ENCODE measurements at regions not wholly inside any gene's neighbourhood (a gene's known extent, or its start where the extent isn't known, plus 50 kb on each side); places are given as distances from the start of the nearest gene placed in this dataset.

GRCh38 chr18:66083078-66083477, 332.3 kb downstream of the CDH7 start:
- CTCF ChIA-PET, result no interaction called here
- no peaks in the 10 kb centered on the region for H3K4me1 Mint-ChIP-seq

GRCh38 chr18:66078925-66079800, 328.4 kb downstream of the CDH7 start:
- ChIA-PET POLR2A (no interaction called here), CTCF (no interaction called here)
- no peaks in the 10 kb centered on the region for H3K27me3 ChIP-seq (ENCODE audit: insufficient read depth, low read length, poor library complexity, severe bottlenecking)
- no peaks in the 10 kb centered on the region for H3K36me3 Mint-ChIP-seq
- H3K9me3 Mint-ChIP-seq, result peaks cover 5 to 26% (median 8%) of the 10 kb centered on the region in 5 donors
- H3K27ac ChIP-seq (ENCODE audit: low read depth, low read length), result no peak overlapping the region
- no peaks in the 10 kb centered on the region for H3K27me3 Mint-ChIP-seq
- no peak for DNase-seq
- no peak overlapping the region for H3K4me3 ChIP-seq (ENCODE audit: low read length)
- H3K4me3 Mint-ChIP-seq, result no peak overlapping the region
- H3K27ac Mint-ChIP-seq, result no peak overlapping the region
- H3K4me1 Mint-ChIP-seq, result no peaks in the 10 kb centered on the region
- H3K4me1 ChIP-seq (ENCODE audit: insufficient read depth, low read length), result no peaks in the 10 kb centered on the region
- H3K36me3 ChIP-seq (ENCODE audit: insufficient read depth, low read length), result no peaks in the 10 kb centered on the region
- no peaks in the 10 kb centered on the region for H3K9me3 ChIP-seq (ENCODE audit: low read length)

More at GRCh38 chr18:66083078-66083477, 332.3 kb downstream of the CDH7 start:
- H3K27me3 Mint-ChIP-seq, result no peaks in the 10 kb centered on the region
- H3K4me3 ChIP-seq (ENCODE audit: low read length), result no peak overlapping the region
- H3K36me3 ChIP-seq (ENCODE audit: insufficient read depth, low read length), result no peaks in the 10 kb centered on the region
- no peaks in the 10 kb centered on the region for H3K27me3 ChIP-seq (ENCODE audit: insufficient read depth, low read length, poor library complexity, severe bottlenecking)
- no peak for DNase-seq
- H3K27ac Mint-ChIP-seq, result no peak overlapping the region
- H3K4me1 ChIP-seq (ENCODE audit: insufficient read depth, low read length), result no peaks in the 10 kb centered on the region
- POLR2A ChIA-PET, result no interaction called here
- H3K36me3 Mint-ChIP-seq, result no peaks in the 10 kb centered on the region
- no peak overlapping the region for H3K4me3 Mint-ChIP-seq
- no peaks in the 10 kb centered on the region for H3K9me3 ChIP-seq (ENCODE audit: low read length)
- H3K27ac ChIP-seq (ENCODE audit: low read depth, low read length), result no peak overlapping the region
- H3K9me3 Mint-ChIP-seq, result peaks cover 0 to 18% (median 4%) of the 10 kb centered on the region in 5 donors

- no peak overlapping the region for H3K4me3 Mint-ChIP-seq
- H3K27me3 Mint-ChIP-seq, result no peaks in the 10 kb centered on the region
- peaks cover 8 to 42% (median 23%) of the 10 kb centered on the region in 5 donors for H3K9me3 Mint-ChIP-seq
Observed at GRCh38 chr18:66077066-66077465, 326.3 kb downstream of the CDH7 start.

GRCh38 chr18:66066191-66066590, 315.4 kb downstream of the CDH7 start:
- ChIA-PET POLR2A (no interaction called here), CTCF (no interaction called here)
- no peak for DNase-seq
- no peaks in the 10 kb centered on the region for H3K4me1 ChIP-seq (ENCODE audit: insufficient read depth, low read length)
- H3K4me3 ChIP-seq (ENCODE audit: low read length), result no peak overlapping the region
- Mint-ChIP-seq H3K27ac (no peak overlapping the region), H3K9me3 (peaks cover 3 to 8% (median 7%) of the 10 kb centered on the region in 5 donors), H3K4me3 (no peak overlapping the region), H3K27me3 (no peaks in the 10 kb centered on the region), H3K4me1 (no peaks in the 10 kb centered on the region), H3K36me3 (peaks cover 0 to 5% (median 0%) of the 10 kb centered on the region in 3 donors)
- H3K27ac ChIP-seq (ENCODE audit: low read depth, low read length), result no peak overlapping the region
- H3K27me3 ChIP-seq (ENCODE audit: insufficient read depth, low read length, poor library complexity, severe bottlenecking), result no peaks in the 10 kb centered on the region
- no peaks in the 10 kb centered on the region for H3K36me3 ChIP-seq (ENCODE audit: insufficient read depth, low read length)
- H3K9me3 ChIP-seq (ENCODE audit: low read length), result no peaks in the 10 kb centered on the region

More at GRCh38 chr18:66077066-66077465, 326.3 kb downstream of the CDH7 start:
- ChIA-PET CTCF (no interaction called here), POLR2A (no interaction called here)
- H3K36me3 Mint-ChIP-seq, result no peaks in the 10 kb centered on the region
- H3K4me1 Mint-ChIP-seq, result no peaks in the 10 kb centered on the region
- no peak overlapping the region for H3K27ac ChIP-seq (ENCODE audit: low read depth, low read length)
- no peaks in the 10 kb centered on the region for H3K9me3 ChIP-seq (ENCODE audit: low read length)
- no peaks in the 10 kb centered on the region for H3K27me3 ChIP-seq (ENCODE audit: insufficient read depth, low read length, poor library complexity, severe bottlenecking)
- no peaks in the 10 kb centered on the region for H3K36me3 ChIP-seq (ENCODE audit: insufficient read depth, low read length)
- DNase-seq, result no peak
- H3K4me1 ChIP-seq (ENCODE audit: insufficient read depth, low read length), result no peaks in the 10 kb centered on the region
- H3K4me3 ChIP-seq (ENCODE audit: low read length), result no peak overlapping the region
- no peak overlapping the region for H3K27ac Mint-ChIP-seq

- no peak overlapping the region for H3K4me3 Mint-ChIP-seq
- H3K4me1 Mint-ChIP-seq, result no peaks in the 10 kb centered on the region
- H3K36me3 ChIP-seq (ENCODE audit: insufficient read depth, low read length), result no peaks in the 10 kb centered on the region
- POLR2A ChIA-PET, result no interaction called here
- H3K9me3 Mint-ChIP-seq, result peaks cover 0 to 25% (median 6%) of the 10 kb centered on the region in 5 donors
- no peaks in the 10 kb centered on the region for H3K36me3 Mint-ChIP-seq
- H3K9me3 ChIP-seq (ENCODE audit: low read length), result no peaks in the 10 kb centered on the region
- H3K27ac Mint-ChIP-seq, result no peak overlapping the region
- no peaks in the 10 kb centered on the region for H3K4me1 ChIP-seq (ENCODE audit: insufficient read depth, low read length)
- no peaks in the 10 kb centered on the region for H3K27me3 Mint-ChIP-seq
- no peak overlapping the region for H3K4me3 ChIP-seq (ENCODE audit: low read length)
- CTCF ChIA-PET, result no interaction called here
- H3K27ac ChIP-seq (ENCODE audit: low read depth, low read length), result no peak overlapping the region
- no peaks in the 10 kb centered on the region for H3K27me3 ChIP-seq (ENCODE audit: insufficient read depth, low read length, poor library complexity, severe bottlenecking)
- no peak for DNase-seq
Observed at GRCh38 chr18:66048406-66048805, 297.6 kb downstream of the CDH7 start.

GRCh38 chr18:66046032-66046602, 295.3 kb downstream of the CDH7 start:
- ChIA-PET POLR2A (no interaction called here), CTCF (no interaction called here)
- H3K4me1 ChIP-seq (ENCODE audit: insufficient read depth, low read length), result no peaks in the 10 kb centered on the region
- H3K27me3 ChIP-seq (ENCODE audit: insufficient read depth, low read length, poor library complexity, severe bottlenecking), result no peaks in the 10 kb centered on the region
- no peak overlapping the region for H3K4me3 Mint-ChIP-seq
- no peaks in the 10 kb centered on the region for H3K36me3 Mint-ChIP-seq
- H3K36me3 ChIP-seq (ENCODE audit: insufficient read depth, low read length), result no peaks in the 10 kb centered on the region
- H3K9me3 Mint-ChIP-seq, result peaks cover 1 to 26% (median 9%) of the 10 kb centered on the region in 5 donors
- no peaks in the 10 kb centered on the region for H3K4me1 Mint-ChIP-seq
- H3K27ac ChIP-seq (ENCODE audit: low read depth, low read length), result no peak overlapping the region
- H3K27me3 Mint-ChIP-seq, result no peaks in the 10 kb centered on the region
- H3K9me3 ChIP-seq (ENCODE audit: low read length), result no peaks in the 10 kb centered on the region
- no peak for DNase-seq
- H3K27ac Mint-ChIP-seq, result no peak overlapping the region
- no peak overlapping the region for H3K4me3 ChIP-seq (ENCODE audit: low read length)

- no peaks in the 10 kb centered on the region for H3K4me1 Mint-ChIP-seq
- no peak overlapping the region for H3K4me3 Mint-ChIP-seq
- no peaks in the 10 kb centered on the region for H3K9me3 ChIP-seq (ENCODE audit: low read length)
- peaks cover 2 to 17% (median 7%) of the 10 kb centered on the region in 5 donors for H3K9me3 Mint-ChIP-seq
- ChIA-PET CTCF (no interaction called here), POLR2A (no interaction called here)
- no peak overlapping the region for H3K27ac ChIP-seq (ENCODE audit: low read depth, low read length)
- H3K36me3 ChIP-seq (ENCODE audit: insufficient read depth, low read length), result no peaks in the 10 kb centered on the region
- no peaks in the 10 kb centered on the region for H3K27me3 ChIP-seq (ENCODE audit: insufficient read depth, low read length, poor library complexity, severe bottlenecking)
- no peak overlapping the region for H3K4me3 ChIP-seq (ENCODE audit: low read length)
- H3K4me1 ChIP-seq (ENCODE audit: insufficient read depth, low read length), result no peaks in the 10 kb centered on the region
- no peaks in the 10 kb centered on the region for H3K27me3 Mint-ChIP-seq
- no peak overlapping the region for H3K27ac Mint-ChIP-seq
- DNase-seq, result no peak
- no peaks in the 10 kb centered on the region for H3K36me3 Mint-ChIP-seq
Observed at GRCh38 chr18:66043009-66043408, 292.2 kb downstream of the CDH7 start.

GRCh38 chr18:66013969-66014368, 263.2 kb downstream of the CDH7 start:
- no peaks in the 10 kb centered on the region for H3K27me3 ChIP-seq (ENCODE audit: insufficient read depth, low read length, poor library complexity, severe bottlenecking)
- Mint-ChIP-seq H3K9me3 (peaks cover 3 to 15% (median 11%) of the 10 kb centered on the region in 5 donors), H3K27ac (no peak overlapping the region), H3K4me3 (no peak overlapping the region), H3K36me3 (no peaks in the 10 kb centered on the region), H3K4me1 (no peaks in the 10 kb centered on the region), H3K27me3 (no peaks in the 10 kb centered on the region)
- no peaks in the 10 kb centered on the region for H3K4me1 ChIP-seq (ENCODE audit: insufficient read depth, low read length)
- ChIA-PET CTCF (no interaction called here), POLR2A (no interaction called here)
- H3K9me3 ChIP-seq (ENCODE audit: low read length), result no peaks in the 10 kb centered on the region
- no peak for DNase-seq
- H3K4me3 ChIP-seq (ENCODE audit: low read length), result no peak overlapping the region
- no peaks in the 10 kb centered on the region for H3K36me3 ChIP-seq (ENCODE audit: insufficient read depth, low read length)
- no peak overlapping the region for H3K27ac ChIP-seq (ENCODE audit: low read depth, low read length)
